ENCODE measurements at regions not wholly inside any gene's neighbourhood (a gene's known extent, or its start where the extent isn't known, plus 50 kb on each side); places are given as distances from the start of the nearest gene placed in this dataset.

GRCh38 chr11:116485425-116485824 is 287.4 kb downstream of the BUD13 start:
- H3K4me1 Mint-ChIP-seq (ENCODE audit: unreplicated experiment), result no peaks in the 10 kb centered on the region
- TF ChIP-seq, protein P1, sequence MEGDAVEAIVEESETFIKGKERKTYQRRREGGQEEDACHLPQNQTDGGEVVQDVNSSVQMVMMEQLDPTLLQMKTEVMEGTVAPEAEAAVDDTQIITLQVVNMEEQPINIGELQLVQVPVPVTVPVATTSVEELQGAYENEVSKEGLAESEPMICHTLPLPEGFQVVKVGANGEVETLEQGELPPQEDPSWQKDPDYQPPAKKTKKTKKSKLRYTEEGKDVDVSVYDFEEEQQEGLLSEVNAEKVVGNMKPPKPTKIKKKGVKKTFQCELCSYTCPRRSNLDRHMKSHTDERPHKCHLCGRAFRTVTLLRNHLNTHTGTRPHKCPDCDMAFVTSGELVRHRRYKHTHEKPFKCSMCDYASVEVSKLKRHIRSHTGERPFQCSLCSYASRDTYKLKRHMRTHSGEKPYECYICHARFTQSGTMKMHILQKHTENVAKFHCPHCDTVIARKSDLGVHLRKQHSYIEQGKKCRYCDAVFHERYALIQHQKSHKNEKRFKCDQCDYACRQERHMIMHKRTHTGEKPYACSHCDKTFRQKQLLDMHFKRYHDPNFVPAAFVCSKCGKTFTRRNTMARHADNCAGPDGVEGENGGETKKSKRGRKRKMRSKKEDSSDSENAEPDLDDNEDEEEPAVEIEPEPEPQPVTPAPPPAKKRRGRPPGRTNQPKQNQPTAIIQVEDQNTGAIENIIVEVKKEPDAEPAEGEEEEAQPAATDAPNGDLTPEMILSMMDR (conservative IDR thresholded peaks at IDR 0.05), result no peak
- no peaks in the 10 kb centered on the region for H3K9me3 Mint-ChIP-seq
- H3K27me3 Mint-ChIP-seq, result peaks cover 50% of the 10 kb centered on the region
- no peak for DNase-seq (ENCODE audit: extremely low spot score, unreplicated experiment)
- H3K27ac Mint-ChIP-seq, result no peak overlapping the region
- no peak overlapping the region for H3K4me3 Mint-ChIP-seq
- no peaks in the 10 kb centered on the region for H3K36me3 Mint-ChIP-seq

DNA sequence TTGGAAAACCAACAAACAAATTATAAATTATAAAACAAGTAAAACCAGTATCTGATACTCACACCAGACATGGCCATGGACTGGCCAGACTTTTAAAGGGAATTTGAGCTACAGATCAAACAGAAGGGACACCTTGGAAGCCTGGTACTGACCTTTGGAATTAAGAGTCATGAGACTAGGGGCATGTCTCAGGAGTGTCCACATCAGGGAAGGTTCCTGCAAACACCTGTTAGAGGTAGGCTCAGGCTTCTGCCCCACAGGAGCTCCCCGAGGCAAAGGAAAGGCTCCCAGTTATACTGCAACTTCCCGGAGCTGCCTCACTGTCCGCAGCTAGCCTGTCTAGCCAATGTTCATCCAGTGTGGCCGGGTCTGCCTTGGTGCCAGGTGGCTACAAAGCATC is 290.1 kb downstream of the BUD13 start:
- H3K4me1 Mint-ChIP-seq (ENCODE audit: unreplicated experiment), result no peaks in the 10 kb centered on the region
- TF ChIP-seq, protein P1 (conservative IDR thresholded peaks at IDR 0.05), result no peak
- H3K36me3 Mint-ChIP-seq, result no peaks in the 10 kb centered on the region
- H3K27ac Mint-ChIP-seq, result no peak overlapping the region
- no peaks in the 10 kb centered on the region for H3K9me3 Mint-ChIP-seq
- peaks cover 30% of the 10 kb centered on the region for H3K27me3 Mint-ChIP-seq
- H3K4me3 Mint-ChIP-seq, result no peak overlapping the region
- DNase-seq (ENCODE audit: extremely low spot score, unreplicated experiment), result no peak

- Mint-ChIP-seq H3K4me1 (ENCODE audit: unreplicated experiment) (no peaks in the 10 kb centered on the region), H3K27me3 (peaks cover 22% of the 10 kb centered on the region), H3K36me3 (no peaks in the 10 kb centered on the region), H3K27ac (no peak overlapping the region), H3K9me3 (no peaks in the 10 kb centered on the region), H3K4me3 (no peak overlapping the region)
- TF ChIP-seq, protein P1 (conservative IDR thresholded peaks at IDR 0.05), result no peak
- DNase-seq (ENCODE audit: extremely low spot score, unreplicated experiment), result no peak
These were observed 291.6 kb downstream of the BUD13 start for GRCh38 chr11:116481126-116481675.

DNA sequence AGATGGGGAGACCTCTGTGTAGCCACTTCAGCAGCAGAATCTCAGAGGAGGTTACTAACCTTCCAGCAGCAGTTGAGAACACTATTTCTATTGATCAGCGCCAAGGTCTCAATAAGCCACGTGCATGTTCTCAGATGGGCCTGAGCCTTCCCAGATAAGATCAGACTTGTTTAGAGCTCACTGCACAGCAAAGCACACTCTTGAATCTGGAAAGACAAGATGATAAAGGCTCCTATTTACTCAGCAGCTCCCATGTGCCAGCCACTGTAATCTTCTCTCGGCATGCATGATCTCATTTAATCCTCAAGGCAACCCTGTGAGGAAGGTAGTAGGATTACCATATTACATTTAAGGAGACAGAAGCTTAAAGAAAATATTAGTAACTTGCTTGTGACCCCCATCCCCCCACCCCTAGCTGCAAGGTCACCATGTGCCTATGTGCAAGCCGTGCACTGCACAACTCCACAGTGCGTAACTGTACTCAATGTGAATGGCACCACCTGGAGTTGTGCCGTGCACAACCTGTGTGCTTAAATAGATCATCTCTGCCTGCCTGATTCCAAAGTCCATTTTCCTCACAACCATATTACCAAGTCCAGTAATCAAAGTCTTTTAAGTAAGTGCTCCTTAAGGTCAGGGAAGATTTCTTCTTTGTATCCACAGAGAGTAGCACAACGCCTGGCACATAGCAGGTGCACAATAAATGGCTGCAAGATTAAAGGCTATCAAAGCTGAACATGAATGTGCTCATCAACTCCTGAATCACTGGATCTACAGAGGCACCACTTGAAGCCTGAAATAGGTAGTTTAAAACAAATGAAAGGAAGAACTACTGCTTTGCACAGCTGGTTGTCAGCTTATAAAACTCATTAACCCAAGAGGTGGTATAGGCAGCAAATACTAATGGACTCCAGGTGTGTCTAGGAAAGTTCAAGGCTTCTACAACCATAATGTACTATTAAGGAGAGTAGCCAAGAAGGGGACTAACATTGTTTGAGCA is 293.8 kb downstream of the BUD13 start:
- Mint-ChIP-seq H3K4me1 (ENCODE audit: unreplicated experiment) (peaks cover 3% of the 10 kb centered on the region), H3K27ac (no peak overlapping the region), H3K9me3 (no peaks in the 10 kb centered on the region), H3K4me3 (no peak overlapping the region), H3K36me3 (no peaks in the 10 kb centered on the region), H3K27me3 (peaks cover 7% of the 10 kb centered on the region)
- DNase-seq (ENCODE audit: extremely low spot score, unreplicated experiment), result no peak
- TF ChIP-seq, protein P1 (conservative IDR thresholded peaks at IDR 0.05), result no peak

DNA sequence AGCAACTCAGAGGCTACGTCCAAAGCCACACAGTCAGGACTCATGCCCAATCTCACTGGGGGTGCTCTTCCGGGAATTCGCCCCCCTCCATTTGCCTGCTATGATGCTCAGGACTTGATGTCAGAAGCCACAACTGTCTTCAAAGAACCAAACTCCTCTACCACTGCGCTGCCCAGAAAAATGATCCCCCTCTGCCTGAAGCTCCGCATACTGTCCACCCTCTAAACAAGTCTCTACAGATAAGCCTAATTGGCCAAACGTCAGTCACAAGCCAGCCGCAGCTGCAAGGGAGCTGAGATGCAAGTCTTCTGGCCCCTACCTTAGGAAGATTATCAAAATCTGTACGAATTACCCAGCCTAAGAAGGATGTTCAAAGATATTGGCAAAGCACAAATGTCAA is 294.6 kb downstream of the BUD13 start:
- H3K27ac Mint-ChIP-seq, result no peak overlapping the region
- no peaks in the 10 kb centered on the region for H3K36me3 Mint-ChIP-seq
- H3K27me3 Mint-ChIP-seq, result peaks cover 4% of the 10 kb centered on the region
- TF ChIP-seq, protein P1 (conservative IDR thresholded peaks at IDR 0.05), result no peak
- H3K4me3 Mint-ChIP-seq, result no peak overlapping the region
- H3K4me1 Mint-ChIP-seq (ENCODE audit: unreplicated experiment), result peaks cover 7% of the 10 kb centered on the region
- no peaks in the 10 kb centered on the region for H3K9me3 Mint-ChIP-seq
- no peak for DNase-seq (ENCODE audit: extremely low spot score, unreplicated experiment)

All from type B pancreatic cell (in vitro differentiated cells).